ENCODE measurements at regions not wholly inside any gene's neighbourhood (a gene's known extent, or its start where the extent isn't known, plus 50 kb on each side); places are given as distances from the start of the nearest gene placed in this dataset.
"Not testable (repeated sequence)": the region's sequence is repeated elsewhere in the genome, so short reads cannot be mapped to it uniquely, and the experiment has no call there.

- not testable (repeated sequence) for TF ChIP-seq KDM1A (IDR thresholded peaks at IDR 0.05; ENCODE audit: low read depth); CTCF (IDR thresholded peaks at IDR 0.05); USF2 (IDR thresholded peaks at IDR 0.05); ELK1 (IDR thresholded peaks at IDR 0.05; ENCODE audit: low read depth, low read length); RCOR1 (IDR thresholded peaks at IDR 0.05; ENCODE audit: low read depth, low read length); NPAS2 (CRISPR knock-in tag; IDR thresholded peaks at IDR 0.05; ENCODE audit: borderline replicate concordance); POLR2A (IDR thresholded peaks at IDR 0.05; ENCODE audit: low read length)
Measured at GRCh38 chr14:29027441-29027840, 260.9 kb downstream of the FOXG1 start.

All from A549 (cell line).